Stomach (tissue), 8 donors: ENCODE measurements at regions not wholly inside any gene's neighbourhood (a gene's known extent, or its start where the extent isn't known, plus 50 kb on each side); places are given as distances from the start of the nearest gene placed in this dataset.

ENCODE experiments used
- DNase-seq, 2 donors: peaks; one replicate each; pipeline versions ENCODE4 v3.0.0 to v3.0.0-alpha.2; 2013 to 2019
- H3K27ac ChIP-seq, 5 donors: fragments of 200-600 bp in 4 of 5; sonication (generic) in 4 of 5; one replicate each; pipeline ENCODE4 v1.5.1; 2013 to 2019; ENCODE audit warnings: mild to moderate bottlenecking in 1 of 5, moderate library complexity in 1 of 5
- H3K27me3 ChIP-seq, 3 donors: fragments of 200-600 bp; sonication (generic); one replicate each; pipeline ENCODE4 v1.5.1; 2017 to 2019; ENCODE audit warnings: mixed run types in 1 of 3
- H3K36me3 ChIP-seq, 4 donors: fragments of 200-600 bp; sonication (generic); 1 replicate in 3 of 4; 2 replicates in 1 of 4; pipeline ENCODE4 v1.5.1; 2016 to 2019
- H3K4me1 ChIP-seq, 4 donors: fragments of 200-600 bp; sonication (generic); one replicate each; pipeline ENCODE4 v1.5.1; 2016 to 2019
- H3K4me3 ChIP-seq, 4 donors: fragments of 200-600 bp; sonication (generic) in 3 of 4; one replicate each; pipeline ENCODE4 v1.5.1; 2016 to 2019; ENCODE audit warnings: mild to moderate bottlenecking in 1 of 4
- H3K9me3 ChIP-seq, 4 donors: fragments of 200-600 bp; sonication (generic); one replicate each; pipeline ENCODE4 v1.5.1; 2016 to 2019
- EP300 ChIP-seq: sonication (generic); formaldehyde crosslinking; IDR thresholded peaks from one replicate; pipeline ENCODE4 v1.6.1; 2017; ENCODE audit warnings: antibody characterized with exemption
- POLR2A ChIP-seq, 4 donors: fragments of 450-650 bp; IDR thresholded peaks; one replicate each; pipeline ENCODE4 v1.6.1; 2016; ENCODE audit warnings: antibody characterized with exemption in 4 of 4, control low read depth in 2 of 4, mild to moderate bottlenecking in 1 of 4, moderate library complexity in 1 of 4
- POLR2AphosphoS5 ChIP-seq, 3 donors: sonication (generic); formaldehyde crosslinking; IDR thresholded peaks; one replicate each; pipeline ENCODE4 v1.6.1; 2016; ENCODE audit warnings: antibody characterized with exemption in 3 of 3
- WGBS, 5 donors: extraction: QIAGEN DNeasy Blood & Tissue Kit in 3 of 5; methylation state at CpG; one replicate each; pipeline versions ENCODE4 v1.1.5 to v1.1.7; 2013 to 2018; 5-methylcytosine and 5-hydroxymethylcytosine counted together
- intact Hi-C: fragments of 100-400 bp; cut with DNase I; formaldehyde crosslinking; loops from one replicate; pipeline ENCODE4 v1.15.1; 2023; ENCODE audit warnings: low total_unique reads
- small RNA-seq, 4 donors: library from RNA; depleted of rRNA; stranded (forward); fragments of <200 nt; gene quantifications; one replicate each; pipeline ENCODE3, GENCODE V24; 2016
- TF ChIP-seq, protein P1 (sequence below), 7 experiments: fragments of 450-650 bp in 4 of 7; fragments of 200-600 bp in 3 of 7; sonication (generic) in 3 of 7; IDR thresholded peaks; one replicate each; pipeline ENCODE4 v1.5.1; 2016 to 2019; ENCODE audit warnings: antibody characterized with exemption in 7 of 7, control low read depth in 2 of 7, mild to moderate bottlenecking in 1 of 7
- donor health status: healthy with polysubstance abuse.
- donor health status: Bipolar disorder and iron deficiency.
- donor health status: healthy.

DNA sequence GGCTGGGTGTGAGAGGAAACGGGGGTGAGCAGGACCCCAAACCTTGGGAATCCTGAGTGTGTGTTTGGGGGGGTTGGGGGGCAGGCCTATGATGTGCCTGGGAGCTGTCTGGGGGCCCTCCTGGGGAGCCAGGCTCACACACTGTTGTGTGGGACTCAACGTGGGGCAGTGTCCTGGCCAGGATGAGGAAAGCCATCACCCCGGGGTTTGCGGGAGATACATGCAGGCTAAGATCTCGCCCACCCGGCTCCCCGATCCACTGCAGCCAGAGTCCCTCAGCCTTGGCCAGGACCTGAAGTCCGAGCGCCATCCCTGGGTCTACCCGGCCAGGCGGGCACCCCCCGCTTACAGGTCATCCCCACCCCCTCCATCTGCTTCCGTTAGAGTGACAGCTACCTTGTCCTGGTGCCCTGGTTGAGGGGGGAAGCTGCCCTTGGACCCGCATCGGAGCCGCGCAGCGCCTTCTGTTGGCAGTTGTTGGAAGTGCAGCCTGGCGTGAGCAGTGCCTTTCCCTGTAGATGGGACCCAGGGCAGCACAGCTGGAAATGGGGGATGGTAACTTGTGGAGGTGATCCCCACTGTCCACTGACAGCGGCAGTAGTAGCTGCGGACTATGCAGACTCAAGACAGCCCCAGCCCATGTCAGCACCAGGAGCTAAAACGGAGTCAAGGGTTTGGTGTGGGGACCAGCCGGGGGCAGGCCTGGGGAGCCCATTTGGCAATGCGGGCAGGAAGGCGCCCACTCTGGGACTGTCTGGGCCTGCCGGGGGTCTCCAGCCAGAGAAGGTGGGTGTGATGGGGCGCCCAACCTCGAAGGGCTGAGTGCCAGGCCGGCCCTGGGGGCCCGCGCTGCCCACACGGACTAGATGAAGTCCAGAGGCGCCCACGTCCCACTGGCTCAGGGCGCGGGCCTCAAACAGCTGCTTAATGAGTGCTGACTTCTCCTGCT lies 885.6 kb upstream of the ZNF722 start:
- intact Hi-C loops = no loop called here
- Histone ChIP-seq H3K9me3 (peaks cover 0 to 77% (median 45%) of the 10 kb centered on the region in 4 donors), H3K27me3 (no peaks in the 10 kb centered on the region), H3K36me3 (no peaks in the 10 kb centered on the region), H3K4me1 (no peaks in the 10 kb centered on the region), H3K4me3 (no peak overlapping the region), H3K27ac (no peak overlapping the region)
- no peak for DNase-seq
- WGBS, 5 donors = 82 to 89% (median 84%) methylated on average over 15 to 36 of the region's 36 CpGs
- TF ChIP-seq POLR2A (IDR thresholded peaks at IDR 0.05) (no peak), EP300 (no peak), POLR2AphosphoS5 (IDR thresholded peaks at IDR 0.05) (no peak)
- TF ChIP-seq, protein P1, sequence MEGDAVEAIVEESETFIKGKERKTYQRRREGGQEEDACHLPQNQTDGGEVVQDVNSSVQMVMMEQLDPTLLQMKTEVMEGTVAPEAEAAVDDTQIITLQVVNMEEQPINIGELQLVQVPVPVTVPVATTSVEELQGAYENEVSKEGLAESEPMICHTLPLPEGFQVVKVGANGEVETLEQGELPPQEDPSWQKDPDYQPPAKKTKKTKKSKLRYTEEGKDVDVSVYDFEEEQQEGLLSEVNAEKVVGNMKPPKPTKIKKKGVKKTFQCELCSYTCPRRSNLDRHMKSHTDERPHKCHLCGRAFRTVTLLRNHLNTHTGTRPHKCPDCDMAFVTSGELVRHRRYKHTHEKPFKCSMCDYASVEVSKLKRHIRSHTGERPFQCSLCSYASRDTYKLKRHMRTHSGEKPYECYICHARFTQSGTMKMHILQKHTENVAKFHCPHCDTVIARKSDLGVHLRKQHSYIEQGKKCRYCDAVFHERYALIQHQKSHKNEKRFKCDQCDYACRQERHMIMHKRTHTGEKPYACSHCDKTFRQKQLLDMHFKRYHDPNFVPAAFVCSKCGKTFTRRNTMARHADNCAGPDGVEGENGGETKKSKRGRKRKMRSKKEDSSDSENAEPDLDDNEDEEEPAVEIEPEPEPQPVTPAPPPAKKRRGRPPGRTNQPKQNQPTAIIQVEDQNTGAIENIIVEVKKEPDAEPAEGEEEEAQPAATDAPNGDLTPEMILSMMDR (IDR thresholded peaks at IDR 0.05) = no peak

GRCh38 chr7:63113713-63114285 lies 884.9 kb upstream of the ZNF722 start:
- Histone ChIP-seq H3K4me1 (no peaks in the 10 kb centered on the region), H3K27ac (no peak overlapping the region), H3K27me3 (no peaks in the 10 kb centered on the region), H3K36me3 (no peaks in the 10 kb centered on the region), H3K9me3 (peaks cover 0 to 79% (median 44%) of the 10 kb centered on the region in 4 donors), H3K4me3 (no peak overlapping the region)
- 70 to 82% (median 79%) methylated on average over 17 to 33 of the region's 33 CpGs for WGBS, 5 donors
- intact Hi-C loops = no loop called here
- DNase-seq = no peak
- TF ChIP-seq POLR2A (IDR thresholded peaks at IDR 0.05) (no peak), POLR2AphosphoS5 (IDR thresholded peaks at IDR 0.05) (no peak), EP300 (no peak)
- TF ChIP-seq, protein P1 (IDR thresholded peaks at IDR 0.05) = no peak

DNA sequence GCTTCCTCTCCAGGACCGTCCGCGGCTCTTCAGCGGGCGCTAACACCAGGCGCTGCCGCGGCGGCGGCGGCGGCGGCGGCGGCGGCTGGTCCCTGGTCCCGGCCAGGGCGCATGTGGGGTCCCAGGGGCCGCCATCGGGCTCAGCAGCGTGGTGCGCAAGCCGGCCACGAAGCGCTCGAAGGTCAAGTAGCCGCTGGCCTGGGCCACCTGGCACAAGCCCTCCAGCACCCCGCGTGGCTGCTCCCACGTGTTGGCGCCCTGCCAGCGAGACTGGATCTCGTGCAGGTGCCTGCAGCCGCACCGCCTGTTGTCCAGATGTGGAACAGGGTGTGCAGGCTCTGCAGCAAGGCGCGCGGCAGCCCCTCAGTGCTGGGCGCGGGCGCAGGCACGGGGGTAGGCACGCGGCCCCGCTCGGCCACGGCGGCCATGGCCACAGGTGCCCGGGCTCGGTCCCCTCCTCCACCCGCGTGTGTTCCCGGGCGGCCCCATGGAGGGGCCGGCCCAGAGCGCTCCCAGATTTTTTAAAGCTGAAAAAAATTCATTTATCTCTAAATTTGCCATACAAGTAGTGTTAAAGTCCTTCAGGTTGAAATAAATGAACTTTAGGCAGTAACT lies 884.2 kb upstream of the ZNF722 start:
- Histone ChIP-seq H3K27me3 (no peaks in the 10 kb centered on the region), H3K27ac (no peak overlapping the region), H3K9me3 (peaks cover 0 to 84% (median 45%) of the 10 kb centered on the region in 4 donors), H3K36me3 (no peaks in the 10 kb centered on the region), H3K4me1 (no peaks in the 10 kb centered on the region), H3K4me3 (no peak overlapping the region)
- no peak for DNase-seq
- intact Hi-C loops = no loop called here
- 66 to 76% (median 72%) methylated on average over 9 to 56 of the region's 56 CpGs for WGBS, 5 donors
- TF ChIP-seq POLR2A (IDR thresholded peaks at IDR 0.05) = no peak
- TF ChIP-seq, protein P1 (IDR thresholded peaks at IDR 0.05) = no peak
- no peak for TF ChIP-seq EP300
- no peak for TF ChIP-seq POLR2AphosphoS5 (IDR thresholded peaks at IDR 0.05)

Small RNAs in the stretch of these regions (small RNA-seq; reads per million reads assigned to genes)
- gene RNU6-417P = 0 reads per million in 4 donors
